Muscle of back (tissue), 3 donors: ENCODE measurements at regions not wholly inside any gene's neighbourhood (a gene's known extent, or its start where the extent isn't known, plus 50 kb on each side); places are given as distances from the start of the nearest gene placed in this dataset.
"Not testable (repeated sequence)": the region's sequence is repeated elsewhere in the genome, so short reads cannot be mapped to it uniquely, and the experiment has no call there.

Source experiments
- DNase-seq, 3 donors: peaks; one replicate each; pipeline versions ENCODE4 v3.0.0 to v3.0.0-alpha.2; 2013

GRCh38 chr4:159410076-159410777 lies 307.3 kb downstream of the RAPGEF2 start:
- peak in 1 of 3 donors; percentile 29 for DNase-seq

- DNase-seq = no peak
Observed at GRCh38 chr4:159410891-159411290, 308.0 kb downstream of the RAPGEF2 start.

GRCh38 chr4:159413306-159413943 lies 310.5 kb downstream of the RAPGEF2 start:
- peak; percentile 37 to 89 (median 74) for DNase-seq

- peak in 1 of 3 donors; percentile 48 for DNase-seq
Observed at GRCh38 chr4:159414305-159414704, 311.4 kb downstream of the RAPGEF2 start.

GRCh38 chr4:159416073-159416472 lies 313.2 kb downstream of the RAPGEF2 start:
- DNase-seq = no peak

GRCh38 chr4:159416996-159417395 lies 314.1 kb downstream of the RAPGEF2 start:
- DNase-seq = no peak

- DNase-seq = no peak
Observed at GRCh38 chr4:159420162-159421057, 317.5 kb downstream of the RAPGEF2 start.

- not testable (repeated sequence) for DNase-seq
Observed at GRCh38 chr4:159421058-159421419, 318.2 kb downstream of the RAPGEF2 start.

- DNase-seq = no peak
Observed at GRCh38 chr4:159422019-159422418, 319.1 kb downstream of the RAPGEF2 start.

- no peak for DNase-seq
Observed at GRCh38 chr4:159422626-159423025, 319.7 kb downstream of the RAPGEF2 start.

GRCh38 chr4:159425737-159426305 lies 322.9 kb downstream of the RAPGEF2 start:
- no peak for DNase-seq

GRCh38 chr4:159428293-159428692 lies 325.4 kb downstream of the RAPGEF2 start:
- no peak for DNase-seq

- DNase-seq = peak in 1 of 3 donors; percentile 30
Observed at GRCh38 chr4:159428975-159429692, 326.3 kb downstream of the RAPGEF2 start.

GRCh38 chr4:159429693-159430035 lies 326.8 kb downstream of the RAPGEF2 start:
- no peak for DNase-seq

- no peak for DNase-seq
Observed at GRCh38 chr4:159430896-159431295, 328.0 kb downstream of the RAPGEF2 start.

- no peak for DNase-seq
Observed at GRCh38 chr4:159432436-159432835, 329.6 kb downstream of the RAPGEF2 start.

- no peak for DNase-seq
Observed at GRCh38 chr4:159433337-159433736, 330.5 kb downstream of the RAPGEF2 start.

- no peak for DNase-seq
Observed at GRCh38 chr4:159434114-159434870, 331.4 kb downstream of the RAPGEF2 start.

GRCh38 chr4:159434871-159435241 lies 332.0 kb downstream of the RAPGEF2 start:
- no peak for DNase-seq

GRCh38 chr4:159435561-159436023 lies 332.7 kb downstream of the RAPGEF2 start:
- no peak for DNase-seq

GRCh38 chr4:159443975-159444374 lies 341.1 kb downstream of the RAPGEF2 start:
- no peak for DNase-seq
